Right lobe of liver (tissue), 6 donors: ENCODE measurements at regions not wholly inside any gene's neighbourhood (a gene's known extent, or its start where the extent isn't known, plus 50 kb on each side); places are given as distances from the start of the nearest gene placed in this dataset.

Experiments used
- ATAC-seq, 4 donors: fragments of 200-7000 bp; cut with Tn5 transposase; one replicate each; pipeline ENCODE4 v1.9.1; 2020; ENCODE audit warnings: mild to moderate bottlenecking in 4 of 4, moderate library complexity in 4 of 4
- DNase-seq, 3 donors: peaks; one replicate each; pipeline ENCODE4 v3.0.0-alpha.2; 2020
- H3K27ac ChIP-seq, 3 donors: fragments of 200-600 bp; one replicate each; pipeline ENCODE4 v1.8.0; 2022
- H3K27me3 ChIP-seq, 2 donors: fragments of 200-600 bp; one replicate each; pipeline ENCODE4 v1.8.0; 2022
- H3K36me3 ChIP-seq, 4 donors: fragments of 200-600 bp; sonication (generic) in 1 of 4; one replicate each; pipeline versions ENCODE4 v1.5.1 to v1.8.0; 2017 to 2022; ENCODE audit warnings: control low read depth in 1 of 4
- H3K4me1 ChIP-seq, 4 donors: fragments of 200-600 bp; sonication (generic) in 1 of 4; one replicate each; pipeline versions ENCODE4 v1.5.1 to v1.8.0; 2017 to 2022; ENCODE audit warnings: control low read depth in 1 of 4
- H3K4me3 ChIP-seq, 3 donors: fragments of 200-600 bp; one replicate each; pipeline ENCODE4 v1.8.0; 2022
- H3K9me3 ChIP-seq, 4 donors: fragments of 200-600 bp; sonication (generic) in 1 of 4; one replicate each; pipeline versions ENCODE4 v1.5.1 to v1.8.0; 2017 to 2022; ENCODE audit warnings: control low read depth in 1 of 4
- CTCF ChIP-seq, 4 donors: fragments of 200-600 bp in 3 of 4; fragments of 450-650 bp in 1 of 4; IDR thresholded peaks; one replicate each; pipeline versions ENCODE4 v1.5.1 to v1.8.0; 2016 to 2022; ENCODE audit warnings: antibody characterized with exemption in 4 of 4, mild to moderate bottlenecking in 2 of 4
- POLR2A ChIP-seq: fragments of 450-650 bp; IDR thresholded peaks from one replicate; pipeline ENCODE4 v1.6.1; 2017; ENCODE audit warnings: antibody characterized with exemption, mild to moderate bottlenecking
- WGBS: methylation state at CpG from one replicate; pipeline ENCODE4 v1.1.6; 2018; ENCODE audit warnings: low coverage, low lambda C conversion rate; ENCODE audit not compliant: insufficient coverage; ENCODE audit errors: missing lambda C conversion rate; 5-methylcytosine and 5-hydroxymethylcytosine counted together
- intact Hi-C, 2 donors: fragments of 100-400 bp; cut with DNase I; formaldehyde crosslinking; loops; one replicate each; pipeline versions ENCODE4 v1.11.2 to v1.14.1; 2022
- donor health status: DM: no; HTN: yes; CAD: no.
- donor health status: DM: no; HTN: no; CAD: no.
- donor health status: DM: no; HTN: no; CAD: no.
- donor health status: DM: no; HTN: yes; CAD: no.
- donor health status: DM: no; HTN: yes; CAD: no.

DNA sequence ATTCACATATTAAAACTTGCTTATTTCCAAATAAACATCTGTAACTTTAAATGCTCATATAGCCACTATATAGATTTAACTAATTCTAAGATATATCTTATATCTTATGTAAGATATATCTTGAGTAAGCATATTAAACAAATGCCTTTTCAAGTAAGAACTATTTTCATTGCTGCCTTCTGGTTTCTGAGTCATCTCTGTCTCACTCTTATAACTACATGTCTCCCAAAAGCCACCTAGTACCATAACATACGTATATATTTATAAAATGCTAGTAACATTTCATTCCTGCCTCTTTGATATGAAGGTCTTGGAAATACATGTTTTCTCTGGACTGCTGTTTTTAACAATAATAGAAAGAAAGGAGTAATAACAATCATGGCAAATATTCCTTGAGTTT lies 429.5 kb downstream of the DTWD2 start:
- TF ChIP-seq CTCF (IDR thresholded peaks at IDR 0.05) (no peak), POLR2A (no peak)
- Histone ChIP-seq H3K4me1 (no peaks in the 10 kb centered on the region), H3K4me3 (no peak overlapping the region), H3K36me3 (no peaks in the 10 kb centered on the region), H3K9me3 (no peaks in the 10 kb centered on the region), H3K27ac (no peak overlapping the region), H3K27me3 (no peaks in the 10 kb centered on the region)
- intact Hi-C loops: no loop called here
- 68% methylated on average over 1 of the region's 1 CpG for WGBS
- ATAC-seq (no peak), DNase-seq (no peak)

DNA sequence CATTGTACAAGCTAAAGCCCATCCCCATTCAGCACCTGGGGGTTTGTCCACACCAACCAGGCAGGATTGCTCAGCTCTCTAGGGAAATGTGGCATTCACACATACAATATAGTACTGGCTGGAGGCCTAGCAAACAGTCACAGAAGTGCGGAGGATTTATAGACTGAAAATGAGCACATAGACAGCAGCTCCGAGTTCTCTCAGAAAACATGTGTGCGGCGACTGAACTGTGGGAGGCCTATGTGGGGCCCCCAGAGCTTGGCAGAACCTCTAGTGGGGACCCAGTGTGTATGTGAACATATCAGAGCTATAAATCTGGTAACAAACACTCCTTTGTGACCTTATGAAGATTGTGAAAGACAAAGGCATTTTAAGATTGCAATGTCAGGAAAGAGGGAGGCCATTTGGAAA lies 431.1 kb downstream of the DTWD2 start:
- Histone ChIP-seq H3K4me1 (no peaks in the 10 kb centered on the region), H3K36me3 (no peaks in the 10 kb centered on the region), H3K27me3 (no peaks in the 10 kb centered on the region), H3K4me3 (no peak overlapping the region), H3K27ac (no peak overlapping the region), H3K9me3 (no peaks in the 10 kb centered on the region)
- ATAC-seq (no peak), DNase-seq (no peak)
- intact Hi-C loops: no loop called here
- TF ChIP-seq POLR2A (no peak), CTCF (IDR thresholded peaks at IDR 0.05) (no peak)
- 76% methylated on average over 4 of the region's 4 CpGs for WGBS

- 58% methylated on average over 5 of the region's 5 CpGs for WGBS
- no peak for ATAC-seq
- H3K9me3 ChIP-seq: no peaks in the 10 kb centered on the region
- TF ChIP-seq POLR2A (no peak), CTCF (IDR thresholded peaks at IDR 0.05) (no peak)
- no peak overlapping the region for H3K27ac ChIP-seq
- intact Hi-C loops: no loop called here
- H3K27me3 ChIP-seq: no peaks in the 10 kb centered on the region
- no peak for DNase-seq
- H3K4me1 ChIP-seq: no peaks in the 10 kb centered on the region
- H3K4me3 ChIP-seq: no peak overlapping the region
- H3K36me3 ChIP-seq: no peaks in the 10 kb centered on the region
Measured at GRCh38 chr5:118556792-118557191, 431.6 kb downstream of the DTWD2 start.

DNA sequence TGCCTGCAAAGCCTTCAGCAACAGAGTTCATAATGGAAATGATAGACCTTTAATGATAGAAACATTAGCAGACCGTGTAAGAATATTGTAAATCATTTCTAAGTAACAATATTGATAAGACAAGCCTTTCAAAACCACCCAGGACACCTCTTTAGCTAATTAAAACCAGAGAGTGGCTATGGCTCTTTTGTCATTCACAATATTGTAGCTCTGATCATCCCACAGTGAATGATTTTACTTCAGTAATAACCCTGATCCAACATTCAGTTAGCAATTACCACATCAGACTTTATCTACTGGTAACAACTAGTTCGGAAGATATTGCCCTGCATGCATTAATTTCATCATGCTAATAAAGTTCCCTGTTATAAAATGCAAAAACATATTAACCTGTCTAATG lies 432.6 kb downstream of the DTWD2 start:
- no peak for TF ChIP-seq POLR2A
- TF ChIP-seq CTCF (IDR thresholded peaks at IDR 0.05): no peak
- H3K9me3 ChIP-seq: no peaks in the 10 kb centered on the region
- H3K27ac ChIP-seq: no peak overlapping the region
- H3K4me1 ChIP-seq: no peaks in the 10 kb centered on the region
- no peak overlapping the region for H3K4me3 ChIP-seq
- WGBS: 70% methylated on average over 1 of the region's 2 CpGs
- DNase-seq: no peak
- H3K27me3 ChIP-seq: no peaks in the 10 kb centered on the region
- H3K36me3 ChIP-seq: no peaks in the 10 kb centered on the region
- ATAC-seq: no peak
- intact Hi-C loops: no loop called here

DNA sequence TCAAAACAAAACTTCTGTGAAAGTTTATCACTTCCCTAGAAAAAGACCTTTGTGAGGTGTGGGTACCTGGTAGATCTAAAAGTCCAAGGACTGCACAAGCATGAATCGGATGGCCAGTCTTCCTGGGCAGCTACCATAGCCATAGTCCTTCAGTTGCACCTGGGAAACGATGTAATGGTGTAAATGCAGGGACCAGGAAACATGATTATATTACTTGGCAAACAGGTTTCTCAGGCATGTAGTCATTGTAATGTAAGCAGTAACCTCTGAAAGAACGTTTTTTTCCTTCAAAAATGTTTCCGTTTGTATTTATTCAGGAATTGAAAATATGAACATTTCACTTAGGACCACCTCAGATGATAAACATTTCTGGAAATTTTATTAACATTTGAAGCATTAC lies 433.4 kb downstream of the DTWD2 start:
- H3K4me3 ChIP-seq: no peak overlapping the region
- H3K4me1 ChIP-seq: no peaks in the 10 kb centered on the region
- H3K36me3 ChIP-seq: no peaks in the 10 kb centered on the region
- H3K27me3 ChIP-seq: no peaks in the 10 kb centered on the region
- TF ChIP-seq POLR2A: no peak
- TF ChIP-seq CTCF (IDR thresholded peaks at IDR 0.05): no peak
- H3K9me3 ChIP-seq: no peaks in the 10 kb centered on the region
- H3K27ac ChIP-seq: no peak overlapping the region
- ATAC-seq (no peak), DNase-seq (no peak)
- 26% methylated on average over 4 of the region's 4 CpGs for WGBS
- intact Hi-C loops: no loop called here
